Body of pancreas (tissue), 4 donors: ENCODE measurements at regions not wholly inside any gene's neighbourhood (a gene's known extent, or its start where the extent isn't known, plus 50 kb on each side); places are given as distances from the start of the nearest gene placed in this dataset.

ENCODE experiments used
- CTCF ChIP-seq, 7 experiments: fragments of 450-650 bp in 4 of 7; fragments of 200-600 bp in 3 of 7; sonication (generic) in 3 of 7; IDR thresholded peaks; one replicate each; pipeline ENCODE4 v1.5.1; 2016 to 2019; ENCODE audit warnings: antibody characterized with exemption in 7 of 7
- POLR2A ChIP-seq, 3 donors: fragments of 450-650 bp; IDR thresholded peaks; one replicate each; pipeline ENCODE4 v1.6.1; 2016; ENCODE audit warnings: antibody characterized with exemption in 3 of 3, mild to moderate bottlenecking in 2 of 3

- no peak for TF ChIP-seq POLR2A (IDR thresholded peaks at IDR 0.05)
- TF ChIP-seq CTCF (IDR thresholded peaks at IDR 0.05), result no peak
Measured at GRCh38 chrX:94871640-94872039, 1197.6 kb downstream of the FAM133A start.
